ENCODE measurements at regions not wholly inside any gene's neighbourhood (a gene's known extent, or its start where the extent isn't known, plus 50 kb on each side); places are given as distances from the start of the nearest gene placed in this dataset.

DNA sequence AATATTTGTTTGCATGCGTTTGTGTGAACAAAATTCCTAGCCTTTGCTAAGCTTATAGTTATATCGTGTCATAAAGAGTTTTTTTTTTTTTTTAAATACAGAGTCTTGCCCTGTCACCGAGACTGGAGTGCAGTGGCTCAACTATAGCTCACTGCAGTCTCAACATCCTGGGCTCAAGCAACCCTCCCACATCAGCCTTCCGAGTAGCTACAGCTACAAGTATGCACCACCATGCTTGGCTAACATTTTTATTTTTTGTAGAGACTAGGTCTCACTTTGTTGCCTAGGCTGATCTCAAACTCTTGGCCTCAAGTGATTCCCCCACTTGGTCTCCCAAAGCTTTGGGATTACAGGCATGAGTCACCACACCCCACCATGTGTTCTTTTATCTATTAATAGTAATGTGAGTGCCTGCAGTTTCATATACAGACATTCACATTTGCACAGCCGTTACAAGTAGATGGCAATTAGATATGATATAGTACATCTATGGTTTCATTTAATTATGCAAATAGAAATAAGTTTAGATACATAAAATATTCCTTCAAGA, 848.6 kb downstream of the PDCD6IP start:
- in situ Hi-C loops (cut with MboI; ENCODE audit: low sequenced_read_pairs, unreplicated experiment), result no loop called here
- DNase-seq (ENCODE audit: low spot score), result no peak
- TF ChIP-seq, protein P1, sequence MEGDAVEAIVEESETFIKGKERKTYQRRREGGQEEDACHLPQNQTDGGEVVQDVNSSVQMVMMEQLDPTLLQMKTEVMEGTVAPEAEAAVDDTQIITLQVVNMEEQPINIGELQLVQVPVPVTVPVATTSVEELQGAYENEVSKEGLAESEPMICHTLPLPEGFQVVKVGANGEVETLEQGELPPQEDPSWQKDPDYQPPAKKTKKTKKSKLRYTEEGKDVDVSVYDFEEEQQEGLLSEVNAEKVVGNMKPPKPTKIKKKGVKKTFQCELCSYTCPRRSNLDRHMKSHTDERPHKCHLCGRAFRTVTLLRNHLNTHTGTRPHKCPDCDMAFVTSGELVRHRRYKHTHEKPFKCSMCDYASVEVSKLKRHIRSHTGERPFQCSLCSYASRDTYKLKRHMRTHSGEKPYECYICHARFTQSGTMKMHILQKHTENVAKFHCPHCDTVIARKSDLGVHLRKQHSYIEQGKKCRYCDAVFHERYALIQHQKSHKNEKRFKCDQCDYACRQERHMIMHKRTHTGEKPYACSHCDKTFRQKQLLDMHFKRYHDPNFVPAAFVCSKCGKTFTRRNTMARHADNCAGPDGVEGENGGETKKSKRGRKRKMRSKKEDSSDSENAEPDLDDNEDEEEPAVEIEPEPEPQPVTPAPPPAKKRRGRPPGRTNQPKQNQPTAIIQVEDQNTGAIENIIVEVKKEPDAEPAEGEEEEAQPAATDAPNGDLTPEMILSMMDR (IDR thresholded peaks at IDR 0.05; ENCODE audit: borderline replicate concordance, control extremely low read depth, extremely low read depth, insufficient read depth, missing control alignments), result no peak

DNA sequence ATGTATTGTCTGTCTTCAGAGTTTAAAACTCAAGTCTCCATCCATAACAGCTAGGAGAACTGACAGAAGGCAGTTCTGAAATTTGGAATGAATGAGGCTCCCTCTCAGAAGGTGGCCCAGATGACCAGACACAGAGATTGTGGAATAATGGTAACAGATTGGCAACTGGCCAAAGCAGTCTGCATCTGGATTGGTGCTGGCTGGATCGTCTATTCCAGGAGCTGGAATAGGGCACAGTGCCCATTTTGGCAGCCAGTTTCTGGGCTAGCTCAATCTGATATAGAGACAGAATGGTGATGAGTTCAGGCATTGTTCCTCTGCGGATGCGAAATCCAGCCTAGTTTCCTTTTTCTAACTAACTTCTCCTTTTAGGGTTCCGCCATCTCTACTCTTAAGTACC, 851.7 kb downstream of the PDCD6IP start:
- in situ Hi-C loops (cut with MboI; ENCODE audit: low sequenced_read_pairs, unreplicated experiment), result no loop called here
- TF ChIP-seq, protein P1 (IDR thresholded peaks at IDR 0.05; ENCODE audit: borderline replicate concordance, control extremely low read depth, extremely low read depth, insufficient read depth, missing control alignments), result no peak
- DNase-seq (ENCODE audit: low spot score), result no peak

DNA sequence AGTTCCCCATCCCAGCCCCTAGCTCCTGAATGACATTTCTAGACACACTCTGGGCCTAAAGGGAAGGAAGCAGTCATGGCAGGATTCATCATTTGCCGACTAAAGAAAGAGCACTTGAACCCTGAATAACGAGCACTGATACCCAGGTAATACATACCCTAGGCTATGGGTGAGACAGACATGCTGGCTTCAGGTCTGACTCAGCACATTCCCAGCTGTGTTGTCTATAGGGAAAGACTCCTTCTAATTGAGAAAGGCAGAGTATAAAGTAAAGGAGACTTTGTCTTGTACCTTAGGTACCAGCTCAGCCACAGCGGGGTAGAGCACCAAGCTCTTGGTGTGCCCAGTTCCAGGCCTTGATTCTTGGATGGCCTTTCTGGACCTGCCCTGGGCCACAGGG, 870.5 kb downstream of the PDCD6IP start:
- in situ Hi-C loops (cut with MboI; ENCODE audit: low sequenced_read_pairs, unreplicated experiment), result no loop called here
- DNase-seq (ENCODE audit: low spot score), result no peak

DNA sequence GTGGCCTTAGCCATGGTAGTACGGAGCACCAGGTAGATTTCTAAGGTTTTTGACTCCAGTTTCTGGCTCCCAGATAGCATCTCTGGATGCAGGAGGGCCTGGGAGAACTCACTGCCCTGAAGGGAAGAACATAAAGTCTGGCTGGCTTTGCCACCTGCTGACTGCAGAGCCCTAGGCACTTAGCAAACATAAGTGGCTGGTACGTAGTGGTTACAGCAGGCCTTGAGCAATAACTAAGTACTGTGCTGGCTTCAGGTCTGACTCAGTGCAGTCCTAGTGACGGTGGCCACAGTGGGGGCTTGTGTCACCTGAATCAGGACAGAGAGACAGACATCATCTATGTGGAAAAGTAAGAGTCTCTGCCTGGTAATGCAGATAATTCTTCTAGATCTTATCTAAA, 871.1 kb downstream of the PDCD6IP start:
- TF ChIP-seq, protein P1 (IDR thresholded peaks at IDR 0.05; ENCODE audit: borderline replicate concordance, control extremely low read depth, extremely low read depth, insufficient read depth, missing control alignments), result no peak
- in situ Hi-C loops (cut with MboI; ENCODE audit: low sequenced_read_pairs, unreplicated experiment), result no loop called here
- no peak for DNase-seq (ENCODE audit: low spot score)

More for the DNA sequence above, 870.5 kb downstream of the PDCD6IP start:
- TF ChIP-seq, protein P1 (IDR thresholded peaks at IDR 0.05; ENCODE audit: borderline replicate concordance, control extremely low read depth, extremely low read depth, insufficient read depth, missing control alignments), result no peak

DNA sequence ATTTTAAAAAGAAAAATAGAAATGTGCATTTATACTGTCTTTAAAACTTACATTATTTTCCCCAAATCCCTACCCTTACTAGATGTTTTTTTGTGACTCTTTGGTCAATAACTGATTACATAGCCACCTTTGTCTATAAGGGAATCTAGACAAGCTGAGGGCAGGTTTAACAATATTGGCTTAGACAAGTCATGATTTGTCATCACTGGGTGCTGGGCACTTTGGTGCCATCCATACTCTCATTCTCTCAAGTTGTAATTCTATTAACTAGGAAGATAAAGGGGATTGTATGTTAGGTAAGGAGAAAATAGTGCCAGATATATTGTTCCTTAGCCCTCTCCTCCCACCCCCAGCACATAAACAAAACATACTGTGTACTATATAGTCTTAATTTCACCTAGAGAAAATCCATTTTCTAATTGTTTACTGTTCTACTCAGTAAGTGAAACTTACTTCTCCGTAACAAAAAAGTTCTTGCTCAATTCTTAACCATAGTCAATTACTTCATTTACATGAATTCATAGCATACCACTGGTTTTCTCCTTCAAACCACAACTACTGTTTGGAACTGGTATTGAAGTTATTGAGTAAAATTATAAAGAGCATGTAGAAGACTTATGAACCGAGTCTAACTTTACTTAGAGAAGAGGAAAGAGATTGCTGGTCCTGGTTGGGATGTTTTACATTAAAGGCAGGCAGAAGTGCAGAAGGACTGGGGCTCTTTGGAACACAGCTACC, 877.1 kb downstream of the PDCD6IP start:
- no peak for DNase-seq (ENCODE audit: low spot score)
- in situ Hi-C loops (cut with MboI; ENCODE audit: low sequenced_read_pairs, unreplicated experiment), result no loop called here
- TF ChIP-seq, protein P1 (IDR thresholded peaks at IDR 0.05; ENCODE audit: borderline replicate concordance, control extremely low read depth, extremely low read depth, insufficient read depth, missing control alignments), result no peak

DNA sequence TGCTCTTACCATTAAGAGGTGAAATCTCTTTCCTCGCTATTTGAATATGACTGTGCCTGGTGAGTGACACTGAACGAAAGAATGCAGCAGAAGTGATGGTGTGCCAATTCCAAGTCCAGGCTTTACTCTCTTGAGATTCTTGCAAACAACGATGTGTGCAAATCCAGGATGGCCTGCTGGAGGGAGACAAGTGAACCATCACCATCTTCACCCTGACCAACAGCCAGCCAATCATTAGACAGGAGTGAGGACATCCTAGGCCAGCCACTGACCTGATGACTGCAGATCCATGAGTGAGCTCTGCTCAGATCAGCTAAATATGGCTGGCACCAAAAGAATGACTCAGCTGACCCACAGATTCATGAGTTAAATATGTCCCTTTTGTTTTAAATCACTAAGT, 878.0 kb downstream of the PDCD6IP start:
- DNase-seq (ENCODE audit: low spot score), result no peak
- in situ Hi-C loops (cut with MboI; ENCODE audit: low sequenced_read_pairs, unreplicated experiment), result no loop called here
- TF ChIP-seq, protein P1 (IDR thresholded peaks at IDR 0.05; ENCODE audit: borderline replicate concordance, control extremely low read depth, extremely low read depth, insufficient read depth, missing control alignments), result no peak
